WERI-Rb-1 (cell line): ENCODE measurements at regions not wholly inside any gene's neighbourhood (a gene's known extent, or its start where the extent isn't known, plus 50 kb on each side); places are given as distances from the start of the nearest gene placed in this dataset.
"Not testable (repeated sequence)": the region's sequence is repeated elsewhere in the genome, so short reads cannot be mapped to it uniquely, and the experiment has no call there.

Experiments
- DNase-seq: peaks from one replicate; pipeline ENCODE4 v3.0.0-alpha.2; 2020
- H3K27ac ChIP-seq: fragments of 250-450 bp; sonication (Bioruptor Pico); 2 replicates; pipeline ENCODE4 v1.5.1; 2020; ENCODE audit warnings: mild to moderate bottlenecking, moderate library complexity
- H3K27me3 ChIP-seq: fragments of 250-450 bp; sonication (Bioruptor Pico); 2 replicates; pipeline ENCODE4 v1.5.1; 2021; ENCODE audit warnings: mild to moderate bottlenecking, low read depth, moderate library complexity; ENCODE audit not compliant: insufficient read depth, severe bottlenecking
- H3K36me3 ChIP-seq: fragments of 250-450 bp; sonication (Bioruptor Pico); 2 replicates; pipeline ENCODE4 v1.5.1; 2020; ENCODE audit warnings: mild to moderate bottlenecking, moderate library complexity
- H3K4me3 ChIP-seq: 2 replicates; pipeline ENCODE4 v1.5.1; 2011; ENCODE audit warnings: low read depth, mild to moderate bottlenecking, control low read depth, low read length
- H3K9me3 ChIP-seq: fragments of 250-450 bp; sonication (Bioruptor Pico); 2 replicates; pipeline ENCODE4 v1.5.1; 2021; ENCODE audit warnings: mild to moderate bottlenecking, moderate library complexity; ENCODE audit not compliant: severe bottlenecking
- CTCF ChIP-seq: IDR thresholded peaks from 2 replicates; pipeline ENCODE4 v1.5.1; 2011; ENCODE audit warnings: low read depth, mild to moderate bottlenecking, control low read depth, inconsistent platforms, low read length

GRCh38 chr4:186871856-186872255, 148.2 kb upstream of the FAT1 start:
- DNase-seq = no peak
- H3K27me3 ChIP-seq = peaks cover 49% of the 10 kb centered on the region
- TF ChIP-seq CTCF = no peak
- H3K9me3 ChIP-seq = no peaks in the 10 kb centered on the region
- no peak overlapping the region for H3K4me3 ChIP-seq
- H3K36me3 ChIP-seq = no peaks in the 10 kb centered on the region
- no peak overlapping the region for H3K27ac ChIP-seq

- H3K27me3 ChIP-seq = peaks cover 45% of the 10 kb centered on the region
- H3K27ac ChIP-seq, DNase-seq, H3K4me3 ChIP-seq, H3K9me3 ChIP-seq, H3K36me3 ChIP-seq: not testable (repeated sequence)
Observed at GRCh38 chr4:186873095-186873494, 149.4 kb upstream of the FAT1 start.

GRCh38 chr4:186875476-186875875, 151.8 kb upstream of the FAT1 start:
- H3K9me3 ChIP-seq = no peaks in the 10 kb centered on the region
- peaks cover 45% of the 10 kb centered on the region for H3K27me3 ChIP-seq
- H3K36me3 ChIP-seq = no peaks in the 10 kb centered on the region
- no peak for DNase-seq
- no peak overlapping the region for H3K27ac ChIP-seq
- no peak overlapping the region for H3K4me3 ChIP-seq
- TF ChIP-seq CTCF = no peak

- no peak for DNase-seq
- no peak for TF ChIP-seq CTCF
- peaks cover 34% of the 10 kb centered on the region for H3K27me3 ChIP-seq
- H3K4me3 ChIP-seq = no peak overlapping the region
- no peak overlapping the region for H3K27ac ChIP-seq
- H3K9me3 ChIP-seq = no peaks in the 10 kb centered on the region
- no peaks in the 10 kb centered on the region for H3K36me3 ChIP-seq
Observed at GRCh38 chr4:186876961-186877626, 153.4 kb upstream of the FAT1 start.

GRCh38 chr4:186878203-186878776, 154.6 kb upstream of the FAT1 start:
- Histone ChIP-seq H3K27me3 (peaks cover 38% of the 10 kb centered on the region), H3K36me3 (no peaks in the 10 kb centered on the region), H3K4me3 (no peak overlapping the region), H3K9me3 (no peaks in the 10 kb centered on the region), H3K27ac (no peak overlapping the region)
- DNase-seq = no peak
- TF ChIP-seq CTCF = no peak

- Histone ChIP-seq H3K27ac (no peak overlapping the region), H3K36me3 (no peaks in the 10 kb centered on the region), H3K4me3 (no peak overlapping the region), H3K27me3 (peaks cover 53% of the 10 kb centered on the region), H3K9me3 (no peaks in the 10 kb centered on the region)
- TF ChIP-seq CTCF = no peak
- no peak for DNase-seq
Observed at GRCh38 chr4:186881521-186882220, 158.0 kb upstream of the FAT1 start.
